Right lobe of liver (tissue), 4 donors: ENCODE measurements at regions not wholly inside any gene's neighbourhood (a gene's known extent, or its start where the extent isn't known, plus 50 kb on each side); places are given as distances from the start of the nearest gene placed in this dataset.

Experiments
- POLR2A ChIP-seq: fragments of 450-650 bp; IDR thresholded peaks from one replicate; pipeline ENCODE4 v1.6.1; 2017; ENCODE audit warnings: antibody characterized with exemption, mild to moderate bottlenecking
- TF ChIP-seq, protein P1 (sequence below), 4 donors: fragments of 200-600 bp in 3 of 4; fragments of 450-650 bp in 1 of 4; IDR thresholded peaks; one replicate each; pipeline versions ENCODE4 v1.5.1 to v1.8.0; 2016 to 2022; ENCODE audit warnings: antibody characterized with exemption in 4 of 4, mild to moderate bottlenecking in 2 of 4
- donor health status: DM: no; HTN: no; CAD: no.
- donor health status: DM: no; HTN: no; CAD: no.
- donor health status: DM: no; HTN: yes; CAD: no.

DNA sequence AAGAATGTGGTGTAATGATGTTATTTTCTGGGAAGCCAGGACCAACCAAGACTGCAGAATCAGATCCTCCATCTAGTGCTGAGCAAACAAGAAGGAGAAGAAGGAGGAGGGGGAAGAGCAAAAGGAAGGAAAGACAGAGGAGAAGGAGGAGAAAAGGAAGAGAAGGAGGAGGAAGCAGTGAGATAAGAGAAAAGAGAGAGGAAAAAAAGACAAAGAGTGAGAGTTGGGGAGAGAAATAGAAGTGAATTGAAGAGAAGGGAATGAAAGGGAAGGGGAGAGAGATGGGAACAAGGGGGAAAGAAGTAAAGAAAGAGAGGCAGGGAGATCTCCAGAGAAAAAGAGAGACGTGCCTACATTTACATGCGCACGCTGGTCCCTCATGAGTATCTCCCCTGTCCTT, 153.5 kb downstream of the MN1 start:
- TF ChIP-seq, protein P1, sequence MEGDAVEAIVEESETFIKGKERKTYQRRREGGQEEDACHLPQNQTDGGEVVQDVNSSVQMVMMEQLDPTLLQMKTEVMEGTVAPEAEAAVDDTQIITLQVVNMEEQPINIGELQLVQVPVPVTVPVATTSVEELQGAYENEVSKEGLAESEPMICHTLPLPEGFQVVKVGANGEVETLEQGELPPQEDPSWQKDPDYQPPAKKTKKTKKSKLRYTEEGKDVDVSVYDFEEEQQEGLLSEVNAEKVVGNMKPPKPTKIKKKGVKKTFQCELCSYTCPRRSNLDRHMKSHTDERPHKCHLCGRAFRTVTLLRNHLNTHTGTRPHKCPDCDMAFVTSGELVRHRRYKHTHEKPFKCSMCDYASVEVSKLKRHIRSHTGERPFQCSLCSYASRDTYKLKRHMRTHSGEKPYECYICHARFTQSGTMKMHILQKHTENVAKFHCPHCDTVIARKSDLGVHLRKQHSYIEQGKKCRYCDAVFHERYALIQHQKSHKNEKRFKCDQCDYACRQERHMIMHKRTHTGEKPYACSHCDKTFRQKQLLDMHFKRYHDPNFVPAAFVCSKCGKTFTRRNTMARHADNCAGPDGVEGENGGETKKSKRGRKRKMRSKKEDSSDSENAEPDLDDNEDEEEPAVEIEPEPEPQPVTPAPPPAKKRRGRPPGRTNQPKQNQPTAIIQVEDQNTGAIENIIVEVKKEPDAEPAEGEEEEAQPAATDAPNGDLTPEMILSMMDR (IDR thresholded peaks at IDR 0.05): no peak
- TF ChIP-seq POLR2A: no peak
